ENCODE measurements at regions not wholly inside any gene's neighbourhood (a gene's known extent, or its start where the extent isn't known, plus 50 kb on each side); places are given as distances from the start of the nearest gene placed in this dataset.

GRCh38 chr2:160694631-160695030, 201.0 kb upstream of the RBMS1 start:
- H3K27me3 Mint-ChIP-seq = no peaks in the 10 kb centered on the region
- H3K9me3 Mint-ChIP-seq = no peaks in the 10 kb centered on the region
- no peaks in the 10 kb centered on the region for H3K36me3 Mint-ChIP-seq (ENCODE audit: low read depth)
- no peak overlapping the region for H3K27ac Mint-ChIP-seq
- H3K4me3 Mint-ChIP-seq = no peak overlapping the region
- intact Hi-C loops (cut with micrococcal nuclease) = no loop called here
- H3K4me1 Mint-ChIP-seq (ENCODE audit: low read depth) = no peaks in the 10 kb centered on the region

GRCh38 chr2:160695402-160696086, 201.9 kb upstream of the RBMS1 start:
- Mint-ChIP-seq H3K36me3 (ENCODE audit: low read depth) (no peaks in the 10 kb centered on the region), H3K27ac (no peak overlapping the region), H3K27me3 (no peaks in the 10 kb centered on the region), H3K4me1 (ENCODE audit: low read depth) (no peaks in the 10 kb centered on the region), H3K4me3 (no peak overlapping the region), H3K9me3 (no peaks in the 10 kb centered on the region)
- intact Hi-C loops (cut with micrococcal nuclease) = no loop called here

- intact Hi-C loops (cut with micrococcal nuclease) = no loop called here
- no peaks in the 10 kb centered on the region for H3K4me1 Mint-ChIP-seq (ENCODE audit: low read depth)
- no peaks in the 10 kb centered on the region for H3K9me3 Mint-ChIP-seq
- no peaks in the 10 kb centered on the region for H3K36me3 Mint-ChIP-seq (ENCODE audit: low read depth)
- H3K27ac Mint-ChIP-seq = no peak overlapping the region
- no peaks in the 10 kb centered on the region for H3K27me3 Mint-ChIP-seq
- H3K4me3 Mint-ChIP-seq = no peak overlapping the region
Measured at GRCh38 chr2:160696087-160696452, 202.5 kb upstream of the RBMS1 start.

- intact Hi-C loops (cut with micrococcal nuclease) = no loop called here
- Mint-ChIP-seq H3K9me3 (no peaks in the 10 kb centered on the region), H3K27ac (no peak overlapping the region), H3K4me3 (no peak overlapping the region), H3K27me3 (no peaks in the 10 kb centered on the region), H3K36me3 (ENCODE audit: low read depth) (no peaks in the 10 kb centered on the region), H3K4me1 (ENCODE audit: low read depth) (peaks cover 3% of the 10 kb centered on the region)
Measured at GRCh38 chr2:160697817-160698216, 204.2 kb upstream of the RBMS1 start.

GRCh38 chr2:160700021-160700814, 206.6 kb upstream of the RBMS1 start:
- H3K9me3 Mint-ChIP-seq = no peaks in the 10 kb centered on the region
- H3K4me1 Mint-ChIP-seq (ENCODE audit: low read depth) = peaks cover 22% of the 10 kb centered on the region
- H3K27me3 Mint-ChIP-seq = no peaks in the 10 kb centered on the region
- no peak overlapping the region for H3K4me3 Mint-ChIP-seq
- H3K36me3 Mint-ChIP-seq (ENCODE audit: low read depth) = no peaks in the 10 kb centered on the region
- no peak overlapping the region for H3K27ac Mint-ChIP-seq
- intact Hi-C loops (cut with micrococcal nuclease) = loop anchor here (10.0 kb wide), 1 partner anchor 445 kb away; no protein-coding TSS in a partner anchor

GRCh38 chr2:160701822-160702221, 208.2 kb upstream of the RBMS1 start:
- Mint-ChIP-seq H3K36me3 (ENCODE audit: low read depth) (no peaks in the 10 kb centered on the region), H3K27me3 (no peaks in the 10 kb centered on the region)
- intact Hi-C loops (cut with micrococcal nuclease) = loop anchor here (10.0 kb wide), 1 partner anchor 447 kb away; no protein-coding TSS in a partner anchor

GRCh38 chr2:160702754-160703153, 209.1 kb upstream of the RBMS1 start:
- Mint-ChIP-seq H3K4me1 (ENCODE audit: low read depth) (peaks cover 28% of the 10 kb centered on the region), H3K27me3 (no peaks in the 10 kb centered on the region), H3K9me3 (no peaks in the 10 kb centered on the region), H3K27ac (no peak overlapping the region), H3K4me3 (no peak overlapping the region), H3K36me3 (ENCODE audit: low read depth) (no peaks in the 10 kb centered on the region)
- intact Hi-C loops (cut with micrococcal nuclease) = loop anchor here (10.0 kb wide), 1 partner anchor 448 kb away; no protein-coding TSS in a partner anchor

More at GRCh38 chr2:160701822-160702221, 208.2 kb upstream of the RBMS1 start:
- Mint-ChIP-seq H3K4me1 (ENCODE audit: low read depth) (peaks cover 28% of the 10 kb centered on the region), H3K9me3 (no peaks in the 10 kb centered on the region), H3K4me3 (no peak overlapping the region), H3K27ac (no peak overlapping the region)

GRCh38 chr2:160703648-160704585, 210.3 kb upstream of the RBMS1 start:
- Mint-ChIP-seq H3K27ac (peak overlapping the region; percentile 90), H3K4me1 (ENCODE audit: low read depth) (peaks cover 28% of the 10 kb centered on the region), H3K4me3 (peak overlapping the region; percentile 62), H3K36me3 (ENCODE audit: low read depth) (no peaks in the 10 kb centered on the region), H3K27me3 (no peaks in the 10 kb centered on the region), H3K9me3 (no peaks in the 10 kb centered on the region)
- intact Hi-C loops (cut with micrococcal nuclease) = loop anchor here (10.0 kb wide), 1 partner anchor 449 kb away; no protein-coding TSS in a partner anchor

- Mint-ChIP-seq H3K27me3 (peaks cover 1% of the 10 kb centered on the region), H3K4me3 (no peak overlapping the region), H3K9me3 (no peaks in the 10 kb centered on the region), H3K4me1 (ENCODE audit: low read depth) (peaks cover 4% of the 10 kb centered on the region), H3K27ac (no peak overlapping the region), H3K36me3 (ENCODE audit: low read depth) (no peaks in the 10 kb centered on the region)
- intact Hi-C loops (cut with micrococcal nuclease) = no loop called here
Measured at GRCh38 chr2:160715428-160715827, 221.8 kb upstream of the RBMS1 start.

GRCh38 chr2:160719116-160719515, 225.5 kb upstream of the RBMS1 start:
- H3K4me3 Mint-ChIP-seq = no peak overlapping the region
- H3K27me3 Mint-ChIP-seq = peaks cover 1% of the 10 kb centered on the region
- H3K4me1 Mint-ChIP-seq (ENCODE audit: low read depth) = peaks cover 4% of the 10 kb centered on the region
- no peaks in the 10 kb centered on the region for H3K9me3 Mint-ChIP-seq
- intact Hi-C loops (cut with micrococcal nuclease) = no loop called here
- no peaks in the 10 kb centered on the region for H3K36me3 Mint-ChIP-seq (ENCODE audit: low read depth)
- no peak overlapping the region for H3K27ac Mint-ChIP-seq

- peaks cover 1% of the 10 kb centered on the region for H3K27me3 Mint-ChIP-seq
- no peaks in the 10 kb centered on the region for H3K9me3 Mint-ChIP-seq
- H3K4me1 Mint-ChIP-seq (ENCODE audit: low read depth) = peaks cover 4% of the 10 kb centered on the region
- no peak overlapping the region for H3K27ac Mint-ChIP-seq
- no peaks in the 10 kb centered on the region for H3K36me3 Mint-ChIP-seq (ENCODE audit: low read depth)
- no peak overlapping the region for H3K4me3 Mint-ChIP-seq
- intact Hi-C loops (cut with micrococcal nuclease) = no loop called here
Measured at GRCh38 chr2:160720098-160720497, 226.5 kb upstream of the RBMS1 start.

GRCh38 chr2:160721089-160722040, 227.8 kb upstream of the RBMS1 start:
- Mint-ChIP-seq H3K27ac (no peak overlapping the region), H3K36me3 (ENCODE audit: low read depth) (no peaks in the 10 kb centered on the region), H3K4me3 (no peak overlapping the region), H3K27me3 (peaks cover 1% of the 10 kb centered on the region), H3K4me1 (ENCODE audit: low read depth) (peaks cover 13% of the 10 kb centered on the region), H3K9me3 (no peaks in the 10 kb centered on the region)
- intact Hi-C loops (cut with micrococcal nuclease) = no loop called here

GRCh38 chr2:160726046-160726445, 232.4 kb upstream of the RBMS1 start:
- no peak overlapping the region for H3K4me3 Mint-ChIP-seq
- H3K36me3 Mint-ChIP-seq (ENCODE audit: low read depth) = no peaks in the 10 kb centered on the region
- peaks cover 6% of the 10 kb centered on the region for H3K27me3 Mint-ChIP-seq
- H3K27ac Mint-ChIP-seq = no peak overlapping the region
- H3K9me3 Mint-ChIP-seq = no peaks in the 10 kb centered on the region
- peaks cover 22% of the 10 kb centered on the region for H3K4me1 Mint-ChIP-seq (ENCODE audit: low read depth)
- intact Hi-C loops (cut with micrococcal nuclease) = no loop called here

All from dendritic cell treated with granulocyte-macrophage colony-stimulating factor and Interleukin-4, amounts not matched to agents 40 ng/mL and 50 ng/mL, for 4 days (primary cell).